KOPT-K1 (cell line): ENCODE measurements at regions not wholly inside any gene's neighbourhood (a gene's known extent, or its start where the extent isn't known, plus 50 kb on each side); places are given as distances from the start of the nearest gene placed in this dataset.

Source experiments
- H3K27ac ChIP-seq: fragments of 200-600 bp; sonication (generic); 2 replicates; pipeline ENCODE4 v1.5.1; 2016; ENCODE audit warnings: antibody characterized with exemption, mild to moderate bottlenecking, low read depth, low read length; ENCODE audit not compliant: poor library complexity, severe bottlenecking
- H3K36me3 ChIP-seq: fragments of 200-600 bp; sonication (generic); 2 replicates; pipeline ENCODE4 v1.5.1; 2017; ENCODE audit warnings: antibody characterized with exemption, mild to moderate bottlenecking, low read length, moderate library complexity; ENCODE audit not compliant: insufficient read depth
- H3K9me3 ChIP-seq: fragments of 200-600 bp; sonication (generic); 2 replicates; pipeline ENCODE4 v1.5.1; 2017; ENCODE audit warnings: antibody characterized with exemption, low read length, mild to moderate bottlenecking; ENCODE audit not compliant: insufficient read depth, poor library complexity, severe bottlenecking

- Histone ChIP-seq H3K36me3 (no peaks in the 10 kb centered on the region), H3K27ac (no peak overlapping the region), H3K9me3 (no peaks in the 10 kb centered on the region)
These were observed 154.7 kb downstream of the KTN1 start for GRCh38 chr14:55734731-55735130.

GRCh38 chr14:55739967-55740648 is 160.1 kb downstream of the KTN1 start:
- no peak overlapping the region for H3K27ac ChIP-seq
- no peaks in the 10 kb centered on the region for H3K9me3 ChIP-seq
- H3K36me3 ChIP-seq = no peaks in the 10 kb centered on the region

GRCh38 chr14:55740649-55740989 is 160.6 kb downstream of the KTN1 start:
- H3K9me3 ChIP-seq = no peaks in the 10 kb centered on the region
- H3K27ac ChIP-seq = no peak overlapping the region
- H3K36me3 ChIP-seq = no peaks in the 10 kb centered on the region

- Histone ChIP-seq H3K27ac (no peak overlapping the region), H3K9me3 (no peaks in the 10 kb centered on the region), H3K36me3 (no peaks in the 10 kb centered on the region)
These were observed 161.2 kb downstream of the KTN1 start for GRCh38 chr14:55741240-55741639.

GRCh38 chr14:55743551-55743950 is 163.5 kb downstream of the KTN1 start:
- Histone ChIP-seq H3K27ac (no peak overlapping the region), H3K36me3 (no peaks in the 10 kb centered on the region), H3K9me3 (no peaks in the 10 kb centered on the region)

- Histone ChIP-seq H3K9me3 (no peaks in the 10 kb centered on the region), H3K27ac (no peak overlapping the region), H3K36me3 (no peaks in the 10 kb centered on the region)
These were observed 164.3 kb downstream of the KTN1 start for GRCh38 chr14:55744321-55744720.

- no peak overlapping the region for H3K27ac ChIP-seq
- H3K9me3 ChIP-seq = no peaks in the 10 kb centered on the region
- H3K36me3 ChIP-seq = no peaks in the 10 kb centered on the region
These were observed 165.9 kb downstream of the KTN1 start for GRCh38 chr14:55745906-55746305.

- no peak overlapping the region for H3K27ac ChIP-seq
These were observed 166.6 kb downstream of the KTN1 start for GRCh38 chr14:55746558-55746957.

GRCh38 chr14:55747186-55747585 is 167.2 kb downstream of the KTN1 start:
- no peak overlapping the region for H3K27ac ChIP-seq
- no peaks in the 10 kb centered on the region for H3K36me3 ChIP-seq
- no peaks in the 10 kb centered on the region for H3K9me3 ChIP-seq

More at GRCh38 chr14:55746558-55746957, 166.6 kb downstream of the KTN1 start:
- H3K36me3 ChIP-seq = no peaks in the 10 kb centered on the region
- H3K9me3 ChIP-seq = no peaks in the 10 kb centered on the region

- no peaks in the 10 kb centered on the region for H3K9me3 ChIP-seq
- peak overlapping the region; percentile 76 for H3K27ac ChIP-seq
- no peaks in the 10 kb centered on the region for H3K36me3 ChIP-seq
These were observed 169.3 kb downstream of the KTN1 start for GRCh38 chr14:55749201-55749812.

GRCh38 chr14:55749946-55750345 is 169.9 kb downstream of the KTN1 start:
- Histone ChIP-seq H3K9me3 (no peaks in the 10 kb centered on the region), H3K36me3 (no peaks in the 10 kb centered on the region), H3K27ac (peak overlapping the region; percentile 76)

GRCh38 chr14:55752580-55753390 is 172.8 kb downstream of the KTN1 start:
- peak overlapping the region; percentile 37 for H3K27ac ChIP-seq
- H3K9me3 ChIP-seq = no peaks in the 10 kb centered on the region
- no peaks in the 10 kb centered on the region for H3K36me3 ChIP-seq

GRCh38 chr14:55754471-55754870 is 174.5 kb downstream of the KTN1 start:
- Histone ChIP-seq H3K9me3 (no peaks in the 10 kb centered on the region), H3K36me3 (no peaks in the 10 kb centered on the region), H3K27ac (no peak overlapping the region)

GRCh38 chr14:55754871-55755270 is 174.9 kb downstream of the KTN1 start:
- no peak overlapping the region for H3K27ac ChIP-seq
- H3K36me3 ChIP-seq = no peaks in the 10 kb centered on the region
- H3K9me3 ChIP-seq = no peaks in the 10 kb centered on the region

- no peaks in the 10 kb centered on the region for H3K36me3 ChIP-seq
- peak overlapping the region; percentile 34 for H3K27ac ChIP-seq
- no peaks in the 10 kb centered on the region for H3K9me3 ChIP-seq
These were observed 176.1 kb downstream of the KTN1 start for GRCh38 chr14:55756078-55756477.
